ENCODE measurements at regions not wholly inside any gene's neighbourhood (a gene's known extent, or its start where the extent isn't known, plus 50 kb on each side); places are given as distances from the start of the nearest gene placed in this dataset.
A peak's percentile ranks its signal among the peaks of the same experiment; 100 is the strongest.

- Histone ChIP-seq H3K27ac (no peak overlapping the region), H3K36me3 (no peaks in the 10 kb centered on the region), H3K79me2 (ENCODE audit: low read depth) (no peaks in the 10 kb centered on the region), H3K9ac (no peak overlapping the region), H3K4me3 (no peak overlapping the region), H3K4me1 (peaks cover 22% of the 10 kb centered on the region), H3K27me3 (no peaks in the 10 kb centered on the region), H2AFZ (replicated peaks) (no peak overlapping the region), H3K4me2 (no peak overlapping the region), H4K20me1 (ENCODE audit: low read depth) (no peaks in the 10 kb centered on the region), H3K9me3 (ENCODE audit: low read depth) (no peaks in the 10 kb centered on the region), H3F3A (ENCODE audit: low read depth) (peaks cover 13% of the 10 kb centered on the region)
- Mint-ChIP-seq H3K27me3 (ENCODE audit: insufficient read depth, low read depth) (peaks cover 6% of the 10 kb centered on the region), H3K9me3 (peaks cover 13% of the 10 kb centered on the region), H3K4me1 (peaks cover 38% of the 10 kb centered on the region), H3K27ac (no peak overlapping the region), H3K36me3 (no peaks in the 10 kb centered on the region), H3K4me3 (no peak overlapping the region)
- no peak for DNase-seq (ENCODE audit: low spot score)
- TF ChIP-seq EZH2 (IDR thresholded peaks at IDR 0.05): no peak
- TF ChIP-seq EZH2phosphoT487 (IDR thresholded peaks at IDR 0.05): no peak
- TF ChIP-seq, protein P1, sequence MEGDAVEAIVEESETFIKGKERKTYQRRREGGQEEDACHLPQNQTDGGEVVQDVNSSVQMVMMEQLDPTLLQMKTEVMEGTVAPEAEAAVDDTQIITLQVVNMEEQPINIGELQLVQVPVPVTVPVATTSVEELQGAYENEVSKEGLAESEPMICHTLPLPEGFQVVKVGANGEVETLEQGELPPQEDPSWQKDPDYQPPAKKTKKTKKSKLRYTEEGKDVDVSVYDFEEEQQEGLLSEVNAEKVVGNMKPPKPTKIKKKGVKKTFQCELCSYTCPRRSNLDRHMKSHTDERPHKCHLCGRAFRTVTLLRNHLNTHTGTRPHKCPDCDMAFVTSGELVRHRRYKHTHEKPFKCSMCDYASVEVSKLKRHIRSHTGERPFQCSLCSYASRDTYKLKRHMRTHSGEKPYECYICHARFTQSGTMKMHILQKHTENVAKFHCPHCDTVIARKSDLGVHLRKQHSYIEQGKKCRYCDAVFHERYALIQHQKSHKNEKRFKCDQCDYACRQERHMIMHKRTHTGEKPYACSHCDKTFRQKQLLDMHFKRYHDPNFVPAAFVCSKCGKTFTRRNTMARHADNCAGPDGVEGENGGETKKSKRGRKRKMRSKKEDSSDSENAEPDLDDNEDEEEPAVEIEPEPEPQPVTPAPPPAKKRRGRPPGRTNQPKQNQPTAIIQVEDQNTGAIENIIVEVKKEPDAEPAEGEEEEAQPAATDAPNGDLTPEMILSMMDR (IDR thresholded peaks at IDR 0.05): no peak
These were observed 237.9 kb upstream of the DAAM1 start for GRCh38 chr14:58950555-58950954.

GRCh38 chr14:58951143-58951542 is 237.3 kb upstream of the DAAM1 start:
- no peak overlapping the region for H3K4me2 ChIP-seq
- no peak overlapping the region for H3K4me3 ChIP-seq
- H3K4me1 ChIP-seq: peaks cover 27% of the 10 kb centered on the region
- no peak overlapping the region for H3K4me3 Mint-ChIP-seq
- TF ChIP-seq EZH2phosphoT487 (IDR thresholded peaks at IDR 0.05): no peak
- TF ChIP-seq, protein P1 (IDR thresholded peaks at IDR 0.05): no peak
- no peak for TF ChIP-seq EZH2 (IDR thresholded peaks at IDR 0.05)
- peaks cover 13% of the 10 kb centered on the region for H3K9me3 Mint-ChIP-seq
- H3K9ac ChIP-seq: no peak overlapping the region
- H3K27ac ChIP-seq: no peak overlapping the region
- H2AFZ ChIP-seq (replicated peaks): no peak overlapping the region
- no peaks in the 10 kb centered on the region for H4K20me1 ChIP-seq (ENCODE audit: low read depth)
- no peak for DNase-seq (ENCODE audit: low spot score)
- no peak overlapping the region for H3K27ac Mint-ChIP-seq
- H3K79me2 ChIP-seq (ENCODE audit: low read depth): no peaks in the 10 kb centered on the region
- no peaks in the 10 kb centered on the region for H3K9me3 ChIP-seq (ENCODE audit: low read depth)
- H3K36me3 Mint-ChIP-seq: no peaks in the 10 kb centered on the region
- H3K27me3 Mint-ChIP-seq (ENCODE audit: insufficient read depth, low read depth): peaks cover 6% of the 10 kb centered on the region
- H3K36me3 ChIP-seq: no peaks in the 10 kb centered on the region
- H3F3A ChIP-seq (ENCODE audit: low read depth): peaks cover 19% of the 10 kb centered on the region
- peaks cover 38% of the 10 kb centered on the region for H3K4me1 Mint-ChIP-seq
- H3K27me3 ChIP-seq: no peaks in the 10 kb centered on the region

DNA sequence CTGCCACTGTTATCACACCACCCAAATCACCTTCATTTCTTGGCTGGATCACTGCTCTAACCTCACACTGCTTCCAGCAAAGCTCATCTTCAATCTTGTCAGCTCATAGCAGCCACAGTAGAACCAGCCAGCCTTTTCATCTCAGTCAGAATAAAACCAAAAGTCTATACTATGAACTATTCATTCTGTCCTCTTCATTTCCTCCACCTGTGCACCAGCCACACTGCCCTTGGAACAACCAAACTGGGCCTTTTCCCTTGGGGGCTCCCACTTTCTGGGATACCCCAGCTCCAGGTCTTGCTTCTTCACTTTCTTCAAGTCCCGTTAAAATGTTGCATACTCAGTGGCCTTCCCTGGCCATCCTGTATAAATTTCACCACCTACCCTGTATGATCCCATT is 234.4 kb upstream of the DAAM1 start:
- H3K27ac ChIP-seq: no peak overlapping the region
- TF ChIP-seq, protein P1 (IDR thresholded peaks at IDR 0.05): no peak
- no peak for TF ChIP-seq EZH2 (IDR thresholded peaks at IDR 0.05)
- TF ChIP-seq EZH2phosphoT487 (IDR thresholded peaks at IDR 0.05): no peak

More for the DNA sequence above, 234.4 kb upstream of the DAAM1 start:
- no peak for DNase-seq (ENCODE audit: low spot score)
- H3K4me1 ChIP-seq: peaks cover 24% of the 10 kb centered on the region
- H3K79me2 ChIP-seq (ENCODE audit: low read depth): no peaks in the 10 kb centered on the region
- H3K9me3 ChIP-seq (ENCODE audit: low read depth): no peaks in the 10 kb centered on the region
- no peaks in the 10 kb centered on the region for H3K36me3 Mint-ChIP-seq
- no peak overlapping the region for H3K4me3 ChIP-seq
- H3K36me3 ChIP-seq: no peaks in the 10 kb centered on the region
- H3K9ac ChIP-seq: no peak overlapping the region
- H3K4me1 Mint-ChIP-seq: peaks cover 20% of the 10 kb centered on the region
- H3K9me3 Mint-ChIP-seq: peaks cover 13% of the 10 kb centered on the region
- H3K27me3 ChIP-seq: no peaks in the 10 kb centered on the region
- H3K27me3 Mint-ChIP-seq (ENCODE audit: insufficient read depth, low read depth): peaks cover 2% of the 10 kb centered on the region
- no peak overlapping the region for H3K4me3 Mint-ChIP-seq
- no peaks in the 10 kb centered on the region for H4K20me1 ChIP-seq (ENCODE audit: low read depth)
- peaks cover 19% of the 10 kb centered on the region for H3F3A ChIP-seq (ENCODE audit: low read depth)
- H3K4me2 ChIP-seq: no peak overlapping the region
- H3K27ac Mint-ChIP-seq: no peak overlapping the region
- peak overlapping the region; percentile 69 for H2AFZ ChIP-seq (replicated peaks)

All from neural progenitor cell (in vitro differentiated cells).